ENCODE measurements at regions not wholly inside any gene's neighbourhood (a gene's known extent, or its start where the extent isn't known, plus 50 kb on each side); places are given as distances from the start of the nearest gene placed in this dataset.

GRCh38 chr1:244322181-244322580, 129.5 kb downstream of the ADSS2 start:
- TF ChIP-seq CTCF (IDR thresholded peaks at IDR 0.05) (no peak), EZH2 (IDR thresholded peaks at IDR 0.05) (no peak), EZH2phosphoT487 (IDR thresholded peaks at IDR 0.05) (no peak)

Data from neural progenitor cell (in vitro differentiated cells).